MM.1S (cell line): ENCODE measurements at regions not wholly inside any gene's neighbourhood (a gene's known extent, or its start where the extent isn't known, plus 50 kb on each side); places are given as distances from the start of the nearest gene placed in this dataset.

Experiments
- DNase-seq: peaks from one replicate; pipeline ENCODE4 v3.0.0-alpha.2; 2015
- H2AFZ ChIP-seq: fragments of 300-600 bp; sonication (generic); 2 replicates; pipeline ENCODE4 v1.6.0; 2016; ENCODE audit warnings: antibody characterized with exemption, low read length
- H3F3A ChIP-seq: fragments of 300-600 bp; sonication (generic); 2 replicates; pipeline ENCODE4 v1.6.1; 2016; ENCODE audit warnings: mild to moderate bottlenecking, antibody characterized with exemption, low read length, moderate library complexity, mixed read lengths; ENCODE audit not compliant: insufficient read depth
- H3K27ac ChIP-seq: fragments of 300-600 bp; sonication (generic); 2 replicates; pipeline ENCODE4 v1.5.1; 2016; ENCODE audit warnings: mild to moderate bottlenecking, low read length
- H3K27me3 ChIP-seq: fragments of 300-600 bp; sonication (generic); replicated peaks from 2 replicates; pipeline ENCODE4 v1.6.0; 2016; ENCODE audit warnings: low read length; ENCODE audit not compliant: insufficient read depth
- H3K36me3 ChIP-seq: fragments of 300-600 bp; sonication (generic); replicated peaks from 2 replicates; pipeline ENCODE4 v1.6.1; 2016; ENCODE audit warnings: mild to moderate bottlenecking, low read length, mixed read lengths; ENCODE audit not compliant: insufficient read depth
- H3K4me1 ChIP-seq: fragments of 300-600 bp; sonication (generic); 2 replicates; pipeline ENCODE4 v1.6.1; 2016; ENCODE audit warnings: low read length, mixed read lengths
- H3K4me2 ChIP-seq: fragments of 300-600 bp; sonication (generic); 2 replicates; pipeline ENCODE4 v1.6.0; 2016; ENCODE audit warnings: low read depth, low read length
- H3K4me3 ChIP-seq: fragments of 300-600 bp; sonication (generic); 2 replicates; pipeline ENCODE4 v1.5.1; 2016; ENCODE audit warnings: low read length, mixed read lengths
- H3K79me2 ChIP-seq: fragments of 300-600 bp; sonication (generic); 2 replicates; pipeline ENCODE4 v1.6.1; 2016; ENCODE audit warnings: mixed run types, low read length, mixed read lengths
- H3K9ac ChIP-seq: fragments of 300-600 bp; sonication (generic); 2 replicates; pipeline ENCODE4 v1.6.1; 2016; ENCODE audit warnings: low read length, mixed read lengths
- H3K9me2 ChIP-seq: fragments of 300-600 bp; sonication (generic); replicated peaks from 2 replicates; pipeline ENCODE4 v1.6.1; 2016; ENCODE audit warnings: mild to moderate bottlenecking, low read length, mixed read lengths; ENCODE audit not compliant: insufficient read depth
- H3K9me3 ChIP-seq: fragments of 300-600 bp; sonication (generic); replicated peaks from 2 replicates; pipeline ENCODE4 v1.6.1; 2016; ENCODE audit warnings: mild to moderate bottlenecking, low read length, mixed read lengths; ENCODE audit not compliant: insufficient read depth
- H4K20me1 ChIP-seq: fragments of 300-600 bp; sonication (generic); 2 replicates; pipeline ENCODE4 v1.6.1; 2016; ENCODE audit warnings: mild to moderate bottlenecking, low read length, moderate library complexity, mixed read lengths; ENCODE audit not compliant: insufficient read depth
- EZH2 ChIP-seq: fragments of 300-600 bp; sonication (generic); optimal IDR thresholded peaks from 2 replicates; pipeline ENCODE3; 2017; ENCODE audit warnings: low read depth, mild to moderate bottlenecking, antibody characterized with exemption, low read length, mixed read lengths
- EZH2phosphoT487 ChIP-seq: fragments of 300-600 bp; sonication (generic); IDR thresholded peaks from 2 replicates; pipeline ENCODE4 v1.6.1; 2018; ENCODE audit warnings: antibody characterized with exemption, low read length
- TF ChIP-seq, protein P1 (sequence below): fragments of 300-600 bp; sonication (generic); IDR thresholded peaks from 2 replicates; pipeline ENCODE4 v1.5.1; 2016; ENCODE audit warnings: antibody characterized with exemption, low read length, mixed read lengths

DNA sequence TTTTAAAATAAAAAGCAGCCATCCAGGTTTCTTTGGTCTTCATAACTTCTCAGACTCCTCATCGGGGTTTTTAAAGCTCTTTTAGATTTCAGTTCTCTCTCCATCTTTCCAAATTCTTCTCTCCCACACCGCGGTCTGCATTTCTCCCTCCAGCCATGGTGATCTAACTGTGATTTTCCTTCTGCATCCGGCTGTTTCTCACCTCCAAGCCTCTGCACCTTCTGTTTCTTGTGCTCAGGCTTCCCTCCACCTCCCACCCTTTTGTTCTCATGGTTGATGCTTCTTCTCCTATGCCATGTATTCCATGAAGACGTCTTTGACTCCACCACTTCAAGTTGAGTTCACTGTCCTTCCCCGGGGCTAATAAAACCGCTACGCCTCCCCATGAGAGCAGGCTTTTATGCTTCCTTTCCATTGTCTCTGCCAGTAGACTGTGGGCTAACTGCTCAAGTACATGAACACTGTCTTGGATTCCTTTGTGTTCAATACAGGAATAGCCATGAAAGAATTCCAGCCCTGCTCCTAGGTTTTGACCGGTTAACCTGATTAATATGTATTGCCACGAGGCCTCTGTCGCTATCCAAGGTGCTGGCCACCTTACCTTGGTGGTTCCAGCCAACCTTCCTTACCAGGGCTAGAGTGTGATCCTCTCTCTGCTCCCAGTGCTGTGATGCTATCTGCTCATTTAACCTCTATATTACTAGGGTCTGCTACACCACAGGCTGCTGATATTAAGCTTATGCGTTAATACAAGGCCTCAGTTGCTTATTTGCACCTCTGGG lies 625.1 kb downstream of the HS3ST4 start:
- no peaks in the 10 kb centered on the region for H3K79me2 ChIP-seq
- DNase-seq: no peak

DNA sequence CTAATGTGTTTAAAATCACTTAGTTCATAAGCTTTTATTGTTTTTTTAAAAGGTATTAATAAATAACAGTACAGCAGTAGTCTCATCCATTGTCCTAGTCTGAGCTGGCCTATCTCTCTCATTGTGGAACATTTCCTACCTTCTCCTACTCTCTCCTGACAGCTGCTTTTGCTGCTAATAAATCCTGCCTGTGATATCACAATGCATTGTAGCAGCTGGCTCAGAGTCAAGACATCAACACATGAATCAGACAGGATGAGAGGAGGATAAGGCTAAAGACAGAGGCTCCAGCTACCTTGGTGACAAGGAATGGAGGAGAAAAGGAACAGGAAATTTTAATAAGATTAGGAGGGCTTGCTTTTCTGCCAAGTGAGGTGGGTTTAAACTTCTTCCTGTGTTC lies 626.1 kb downstream of the HS3ST4 start:
- H3F3A ChIP-seq: no peaks in the 10 kb centered on the region
- no peak overlapping the region for H3K27ac ChIP-seq
- no peaks in the 10 kb centered on the region for H3K36me3 ChIP-seq
- H3K9me3 ChIP-seq: no peaks in the 10 kb centered on the region
- no peaks in the 10 kb centered on the region for H3K27me3 ChIP-seq
- no peak overlapping the region for H2AFZ ChIP-seq
- H4K20me1 ChIP-seq: no peaks in the 10 kb centered on the region
- no peak overlapping the region for H3K4me3 ChIP-seq
- no peaks in the 10 kb centered on the region for H3K79me2 ChIP-seq
- no peak overlapping the region for H3K9ac ChIP-seq
- no peak for DNase-seq
- H3K9me2 ChIP-seq: no peaks in the 10 kb centered on the region
- TF ChIP-seq, protein P1, sequence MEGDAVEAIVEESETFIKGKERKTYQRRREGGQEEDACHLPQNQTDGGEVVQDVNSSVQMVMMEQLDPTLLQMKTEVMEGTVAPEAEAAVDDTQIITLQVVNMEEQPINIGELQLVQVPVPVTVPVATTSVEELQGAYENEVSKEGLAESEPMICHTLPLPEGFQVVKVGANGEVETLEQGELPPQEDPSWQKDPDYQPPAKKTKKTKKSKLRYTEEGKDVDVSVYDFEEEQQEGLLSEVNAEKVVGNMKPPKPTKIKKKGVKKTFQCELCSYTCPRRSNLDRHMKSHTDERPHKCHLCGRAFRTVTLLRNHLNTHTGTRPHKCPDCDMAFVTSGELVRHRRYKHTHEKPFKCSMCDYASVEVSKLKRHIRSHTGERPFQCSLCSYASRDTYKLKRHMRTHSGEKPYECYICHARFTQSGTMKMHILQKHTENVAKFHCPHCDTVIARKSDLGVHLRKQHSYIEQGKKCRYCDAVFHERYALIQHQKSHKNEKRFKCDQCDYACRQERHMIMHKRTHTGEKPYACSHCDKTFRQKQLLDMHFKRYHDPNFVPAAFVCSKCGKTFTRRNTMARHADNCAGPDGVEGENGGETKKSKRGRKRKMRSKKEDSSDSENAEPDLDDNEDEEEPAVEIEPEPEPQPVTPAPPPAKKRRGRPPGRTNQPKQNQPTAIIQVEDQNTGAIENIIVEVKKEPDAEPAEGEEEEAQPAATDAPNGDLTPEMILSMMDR: no peak
- no peak for TF ChIP-seq EZH2
- TF ChIP-seq EZH2phosphoT487: no peak
- H3K4me2 ChIP-seq: no peak overlapping the region
- no peaks in the 10 kb centered on the region for H3K4me1 ChIP-seq

More for the DNA sequence above, 625.1 kb downstream of the HS3ST4 start:
- Histone ChIP-seq H4K20me1 (no peaks in the 10 kb centered on the region), H3K27ac (no peak overlapping the region), H3K9me2 (no peaks in the 10 kb centered on the region), H3K9ac (no peak overlapping the region), H3F3A (no peaks in the 10 kb centered on the region), H3K4me3 (no peak overlapping the region), H3K4me2 (no peak overlapping the region), H2AFZ (no peak overlapping the region), H3K36me3 (no peaks in the 10 kb centered on the region), H3K4me1 (no peaks in the 10 kb centered on the region), H3K9me3 (no peaks in the 10 kb centered on the region), H3K27me3 (no peaks in the 10 kb centered on the region)
- TF ChIP-seq EZH2: no peak
- TF ChIP-seq, protein P1: no peak
- TF ChIP-seq EZH2phosphoT487: no peak

DNA sequence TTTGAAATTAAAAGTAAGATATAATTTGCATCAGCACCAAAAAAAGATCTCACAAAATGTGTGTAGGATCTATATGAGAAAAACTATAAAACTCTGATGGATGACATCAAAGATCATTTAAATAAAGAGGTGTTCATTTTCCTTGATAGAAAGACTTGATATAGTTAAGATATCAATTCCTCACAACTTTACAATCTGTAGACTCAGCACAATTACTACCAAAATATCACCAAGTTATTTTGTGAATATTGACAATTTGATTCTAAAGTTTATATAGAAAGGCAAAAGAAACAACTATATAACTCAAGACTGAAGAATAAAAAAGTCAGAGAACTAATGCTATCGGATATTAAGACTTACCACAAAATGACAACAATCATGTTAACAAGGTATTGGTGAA lies 638.9 kb downstream of the HS3ST4 start:
- Histone ChIP-seq H3K9me2 (no peaks in the 10 kb centered on the region), H3K9ac (no peak overlapping the region), H4K20me1 (no peaks in the 10 kb centered on the region), H3K4me2 (no peak overlapping the region), H3K4me1 (no peaks in the 10 kb centered on the region), H3F3A (no peaks in the 10 kb centered on the region), H3K27ac (no peak overlapping the region), H3K9me3 (no peaks in the 10 kb centered on the region), H3K4me3 (no peak overlapping the region), H2AFZ (no peak overlapping the region), H3K79me2 (no peaks in the 10 kb centered on the region), H3K36me3 (no peaks in the 10 kb centered on the region), H3K27me3 (no peaks in the 10 kb centered on the region)
- no peak for DNase-seq
- TF ChIP-seq, protein P1: no peak
- no peak for TF ChIP-seq EZH2
- no peak for TF ChIP-seq EZH2phosphoT487
